ENCODE measurements at regions not wholly inside any gene's neighbourhood (a gene's known extent, or its start where the extent isn't known, plus 50 kb on each side); places are given as distances from the start of the nearest gene placed in this dataset.

DNA sequence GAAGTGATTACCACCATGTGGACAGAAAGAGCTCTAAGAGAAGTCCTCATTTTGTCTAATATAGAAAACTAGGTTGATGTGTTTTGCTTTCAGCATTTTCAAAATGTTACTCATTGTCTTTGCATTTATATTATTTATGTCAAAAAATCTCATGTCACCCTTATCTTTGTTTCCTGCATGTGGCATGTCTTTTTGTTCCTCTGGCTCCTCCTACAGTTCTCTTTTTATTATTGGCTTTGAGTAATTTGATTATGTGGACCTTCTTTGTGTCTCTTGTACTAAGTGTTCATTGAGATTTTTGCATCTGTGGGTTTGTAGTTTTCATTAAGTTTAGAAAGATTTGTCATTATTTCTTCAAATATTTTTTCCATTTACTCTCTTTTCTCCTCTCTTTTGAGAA is 58.8 kb downstream of the GNG10 start:
- H3K36me3 ChIP-seq (ENCODE audit: control insufficient read depth in 2 of 4, insufficient read depth in 4 of 4, low read length in 3 of 4): no peaks in the 10 kb centered on the region
- TF ChIP-seq RAD21 (IDR thresholded peaks at IDR 0.05 in 1 of 2, conservative IDR thresholded peaks at IDR 0.05 in 1 of 2; ENCODE audit: low read depth in 2 of 2, low read length in 2 of 2) (peak in 1 of 2 experiments; percentile 29; a peak in 2 of 4 replicates), GTF2F1 (IDR thresholded peaks at IDR 0.05; ENCODE audit: borderline replicate concordance, low read depth, low read length) (no peak)
- no peaks in the 10 kb centered on the region for H3K4me1 ChIP-seq (replicated peaks in 1 of 4; ENCODE audit: control insufficient read depth in 3 of 4, insufficient read depth in 4 of 4, low read length in 3 of 4)
- H3K23ac ChIP-seq (ENCODE audit: insufficient read length): no peak overlapping the region
- DNase-seq (ENCODE audit: low read depth in 1 of 2, low spot score in 2 of 2): no peak
- no peak overlapping the region for H2AK5ac ChIP-seq (ENCODE audit: low read depth, low read length)
- CTCF ChIA-PET (ENCODE audit: partially characterized antibody): interaction anchor here (1.7 kb wide), 1 partner anchor 40 kb away, joined by 5 read pairs; no protein-coding TSS in a partner anchor
- no peak overlapping the region for H3K4me3 ChIP-seq (ENCODE audit: extremely low read depth in 1 of 4, insufficient read depth in 2 of 4, low read depth in 3 of 4, low read length in 4 of 4)
- no peak overlapping the region for H3K4me2 ChIP-seq (ENCODE audit: insufficient read depth in 1 of 2, low read depth in 2 of 2, low read length in 2 of 2)
- H2BK120ac ChIP-seq (replicated peaks; ENCODE audit: low read depth, low read length): no peak overlapping the region
- H3K79me2 ChIP-seq (ENCODE audit: control insufficient read depth in 1 of 2, insufficient read depth in 2 of 2, low read length in 2 of 2): no peaks in the 10 kb centered on the region
- no peak overlapping the region for H2BK15ac ChIP-seq (ENCODE audit: low read length)
- H3K14ac ChIP-seq (ENCODE audit: insufficient read length): no peak overlapping the region
- no peak overlapping the region for H4K91ac ChIP-seq (replicated peaks; ENCODE audit: insufficient read length, low read length)
- FAIRE-seq: no peak
- H3K9ac ChIP-seq (replicated peaks in 1 of 4; ENCODE audit: extremely low read depth in 1 of 4, low read depth in 3 of 4, low read length in 3 of 4): no peak overlapping the region
- no peak overlapping the region for H4K8ac ChIP-seq (ENCODE audit: extremely low read depth, insufficient read depth, low read length)
- H4K5ac ChIP-seq (ENCODE audit: insufficient read length, low read depth, low read length): no peak overlapping the region
- no peaks in the 10 kb centered on the region for H3K79me1 ChIP-seq (ENCODE audit: low read depth, low read length)
- no peaks in the 10 kb centered on the region for H3K27me3 ChIP-seq (replicated peaks in 1 of 4; ENCODE audit: control insufficient read depth in 3 of 4, extremely low read depth in 1 of 4, insufficient read depth in 3 of 4, low read length in 3 of 4)
- H3K56ac ChIP-seq (replicated peaks; ENCODE audit: insufficient read length, low read depth, low read length): no peak overlapping the region
- no peaks in the 10 kb centered on the region for H3K9me3 ChIP-seq (ENCODE audit: insufficient read depth in 2 of 2, low read depth in 1 of 2, low read length in 1 of 2)
- POLR2A ChIA-PET (ENCODE audit: partially characterized antibody): no interaction called here
- no peaks in the 10 kb centered on the region for H3K23me2 ChIP-seq (ENCODE audit: low read depth, low read length)
- H3K18ac ChIP-seq (ENCODE audit: extremely low read depth, low read length): no peak overlapping the region
- no peaks in the 10 kb centered on the region for H4K20me1 ChIP-seq (replicated peaks in 1 of 2; ENCODE audit: control insufficient read depth in 1 of 2, insufficient read depth in 2 of 2, low read length in 2 of 2)
- no peak overlapping the region for H2AFZ ChIP-seq (ENCODE audit: low read length)
- H2BK12ac ChIP-seq (ENCODE audit: low read depth, low read length): no peak overlapping the region
- H3K27ac ChIP-seq (ENCODE audit: low read depth, low read length): no peak overlapping the region
- H2BK20ac ChIP-seq (ENCODE audit: low read length): no peak overlapping the region
- no peak overlapping the region for H3K4ac ChIP-seq (replicated peaks; ENCODE audit: insufficient read length, low read depth, low read length)
- no peak overlapping the region for H2BK5ac ChIP-seq (ENCODE audit: low read depth, low read length)
